Prostate gland (tissue), 2 donors: ENCODE measurements at regions not wholly inside any gene's neighbourhood (a gene's known extent, or its start where the extent isn't known, plus 50 kb on each side); places are given as distances from the start of the nearest gene placed in this dataset.

Source experiments
- CTCF ChIP-seq, 4 experiments: fragments of 200-600 bp in 2 of 4; fragments of 450-650 bp in 2 of 4; sonication (generic) in 2 of 4; IDR thresholded peaks; 1 replicate in 3 of 4; 2 replicates in 1 of 4; pipeline ENCODE4 v1.5.1; 2016 to 2019; ENCODE audit warnings: antibody characterized with exemption in 4 of 4, mild to moderate bottlenecking in 2 of 4, moderate library complexity in 2 of 4
- POLR2A ChIP-seq: fragments of 450-650 bp; IDR thresholded peaks from one replicate; pipeline ENCODE4 v1.6.1; 2016; ENCODE audit warnings: antibody characterized with exemption, mild to moderate bottlenecking
- POLR2AphosphoS5 ChIP-seq: sonication (generic); formaldehyde crosslinking; IDR thresholded peaks from one replicate; pipeline ENCODE4 v1.6.1; 2017; ENCODE audit warnings: antibody characterized with exemption

GRCh38 chr10:46096446-46096845 is 50.4 kb upstream of the MSMB start:
- TF ChIP-seq CTCF (IDR thresholded peaks at IDR 0.05): no peak
- no peak for TF ChIP-seq POLR2AphosphoS5
- no peak for TF ChIP-seq POLR2A
